Body of pancreas (tissue), 4 donors: ENCODE measurements at regions not wholly inside any gene's neighbourhood (a gene's known extent, or its start where the extent isn't known, plus 50 kb on each side); places are given as distances from the start of the nearest gene placed in this dataset.

Experiments
- POLR2A ChIP-seq, 3 donors: fragments of 450-650 bp; IDR thresholded peaks; one replicate each; pipeline ENCODE4 v1.6.1; 2016; ENCODE audit warnings: antibody characterized with exemption in 3 of 3, mild to moderate bottlenecking in 2 of 3
- TF ChIP-seq, protein P1 (sequence below), 7 experiments: fragments of 450-650 bp in 4 of 7; fragments of 200-600 bp in 3 of 7; sonication (generic) in 3 of 7; IDR thresholded peaks; one replicate each; pipeline ENCODE4 v1.5.1; 2016 to 2019; ENCODE audit warnings: antibody characterized with exemption in 7 of 7

DNA sequence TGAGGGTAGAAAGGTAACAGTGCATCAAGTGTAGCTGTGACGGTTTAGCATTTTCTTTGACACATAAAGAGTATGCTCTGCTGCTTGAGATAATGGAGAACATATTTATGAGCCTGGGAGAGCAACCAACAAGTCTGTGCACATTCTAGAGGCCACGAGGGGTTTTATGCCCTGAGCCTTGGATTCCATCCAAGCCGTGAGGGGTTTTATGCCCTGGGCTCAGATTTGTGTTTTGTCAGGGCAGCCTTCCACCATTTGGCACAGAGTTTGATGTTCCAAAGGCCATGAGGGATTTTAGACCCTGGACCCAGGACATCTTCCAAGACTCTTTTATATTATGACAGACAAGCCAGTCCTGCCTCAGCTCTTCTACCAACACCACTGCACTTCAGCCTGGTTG, 106.4 kb downstream of the ZNF486 start:
- TF ChIP-seq, protein P1, sequence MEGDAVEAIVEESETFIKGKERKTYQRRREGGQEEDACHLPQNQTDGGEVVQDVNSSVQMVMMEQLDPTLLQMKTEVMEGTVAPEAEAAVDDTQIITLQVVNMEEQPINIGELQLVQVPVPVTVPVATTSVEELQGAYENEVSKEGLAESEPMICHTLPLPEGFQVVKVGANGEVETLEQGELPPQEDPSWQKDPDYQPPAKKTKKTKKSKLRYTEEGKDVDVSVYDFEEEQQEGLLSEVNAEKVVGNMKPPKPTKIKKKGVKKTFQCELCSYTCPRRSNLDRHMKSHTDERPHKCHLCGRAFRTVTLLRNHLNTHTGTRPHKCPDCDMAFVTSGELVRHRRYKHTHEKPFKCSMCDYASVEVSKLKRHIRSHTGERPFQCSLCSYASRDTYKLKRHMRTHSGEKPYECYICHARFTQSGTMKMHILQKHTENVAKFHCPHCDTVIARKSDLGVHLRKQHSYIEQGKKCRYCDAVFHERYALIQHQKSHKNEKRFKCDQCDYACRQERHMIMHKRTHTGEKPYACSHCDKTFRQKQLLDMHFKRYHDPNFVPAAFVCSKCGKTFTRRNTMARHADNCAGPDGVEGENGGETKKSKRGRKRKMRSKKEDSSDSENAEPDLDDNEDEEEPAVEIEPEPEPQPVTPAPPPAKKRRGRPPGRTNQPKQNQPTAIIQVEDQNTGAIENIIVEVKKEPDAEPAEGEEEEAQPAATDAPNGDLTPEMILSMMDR (IDR thresholded peaks at IDR 0.05), result no peak
- TF ChIP-seq POLR2A (IDR thresholded peaks at IDR 0.05), result no peak
